ENCODE measurements at regions not wholly inside any gene's neighbourhood (a gene's known extent, or its start where the extent isn't known, plus 50 kb on each side); places are given as distances from the start of the nearest gene placed in this dataset.
"Not testable (repeated sequence)": the region's sequence is repeated elsewhere in the genome, so short reads cannot be mapped to it uniquely, and the experiment has no call there.

DNA sequence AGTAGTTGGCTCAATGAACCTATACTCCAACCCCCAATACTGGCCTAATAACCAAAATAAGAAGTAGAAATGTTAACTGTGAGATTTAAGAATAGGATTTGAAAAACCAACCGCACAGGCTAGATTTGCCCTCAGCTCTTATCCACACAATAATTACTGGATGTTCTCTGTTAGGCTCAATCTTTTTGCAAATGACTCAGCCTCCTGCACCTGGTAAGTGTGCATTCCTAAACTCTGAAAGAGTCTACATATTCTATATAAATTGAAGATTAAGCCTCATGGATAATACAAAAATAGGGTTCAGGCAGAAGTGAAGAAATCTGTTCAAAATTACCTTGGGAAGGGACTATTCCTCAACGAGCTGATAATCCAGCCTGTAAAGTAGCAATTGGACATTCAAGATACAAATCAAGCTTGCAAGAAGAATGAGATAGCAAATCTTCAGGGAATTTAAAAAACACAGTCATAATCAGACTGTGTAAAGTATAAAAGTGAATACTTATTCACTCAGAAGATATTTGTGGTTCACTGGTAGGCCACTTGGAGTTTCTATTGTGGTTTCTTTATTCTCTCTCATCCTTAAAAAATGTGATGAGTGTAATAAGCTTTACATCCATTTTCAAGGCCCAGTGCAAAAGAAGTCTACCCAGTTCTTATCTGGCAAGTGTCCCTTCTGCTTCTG is 931.9 kb upstream of the SOX9 start:
- Histone ChIP-seq H3K36me3 (ENCODE audit: control insufficient read depth in 1 of 2, insufficient read depth in 2 of 2, low read length in 1 of 2) (no peaks in the 10 kb centered on the region), H3K4me1 (ENCODE audit: control insufficient read depth in 1 of 2, insufficient read depth in 2 of 2, low read length in 2 of 2) (no peaks in the 10 kb centered on the region), H3K9me3 (ENCODE audit: control insufficient read depth, low read length) (no peaks in the 10 kb centered on the region), H3K4me3 (ENCODE audit: low read length in 2 of 2) (no peak overlapping the region), H3K27me3 (ENCODE audit: control insufficient read depth in 1 of 2, insufficient read depth in 2 of 2, low read length in 1 of 2) (no peaks in the 10 kb centered on the region), H3K27ac (ENCODE audit: low read depth in 1 of 2, low read length in 2 of 2) (no peak overlapping the region)
- intact Hi-C loops (cut with DNase I), result no loop called here
- ATAC-seq (ENCODE audit: low FRiP score) (no peak), DNase-seq (no peak)
- WGBS, 2 donors, result 57 to 66% methylated on average over 2 of the region's 2 CpGs

DNA sequence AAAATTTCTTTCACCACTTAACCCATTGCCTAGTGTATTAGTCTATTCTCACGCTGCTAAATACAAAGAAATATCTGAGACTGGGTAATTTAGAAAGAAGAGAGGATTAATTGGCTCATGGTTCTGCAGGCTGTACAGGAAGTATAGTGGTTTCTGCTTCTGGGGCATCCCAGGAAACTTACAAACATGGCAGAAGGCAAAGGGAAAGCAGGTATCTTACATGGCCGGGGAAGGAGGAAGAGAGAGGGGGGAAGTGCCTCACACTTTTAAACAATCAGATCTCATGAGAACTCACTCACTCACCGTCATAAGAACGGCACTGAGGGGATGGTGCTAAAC is 931.4 kb upstream of the SOX9 start:
- DNase-seq (no peak), ATAC-seq (ENCODE audit: low FRiP score) (no peak)
- no peaks in the 10 kb centered on the region for H3K36me3 ChIP-seq (ENCODE audit: control insufficient read depth in 1 of 2, insufficient read depth in 2 of 2, low read length in 1 of 2)
- no peak overlapping the region for H3K4me3 ChIP-seq (ENCODE audit: low read length in 2 of 2)
- intact Hi-C loops (cut with DNase I), result no loop called here
- WGBS, 2 donors, result 80 to 90% methylated on average over 4 of the region's 4 CpGs
- no peak overlapping the region for H3K27ac ChIP-seq (ENCODE audit: low read depth in 1 of 2, low read length in 2 of 2)
- H3K27me3 ChIP-seq (ENCODE audit: control insufficient read depth in 1 of 2, insufficient read depth in 2 of 2, low read length in 1 of 2), result no peaks in the 10 kb centered on the region
- H3K9me3 ChIP-seq (ENCODE audit: control insufficient read depth, low read length), result no peaks in the 10 kb centered on the region
- H3K4me1 ChIP-seq (ENCODE audit: control insufficient read depth in 1 of 2, insufficient read depth in 2 of 2, low read length in 2 of 2), result no peaks in the 10 kb centered on the region

DNA sequence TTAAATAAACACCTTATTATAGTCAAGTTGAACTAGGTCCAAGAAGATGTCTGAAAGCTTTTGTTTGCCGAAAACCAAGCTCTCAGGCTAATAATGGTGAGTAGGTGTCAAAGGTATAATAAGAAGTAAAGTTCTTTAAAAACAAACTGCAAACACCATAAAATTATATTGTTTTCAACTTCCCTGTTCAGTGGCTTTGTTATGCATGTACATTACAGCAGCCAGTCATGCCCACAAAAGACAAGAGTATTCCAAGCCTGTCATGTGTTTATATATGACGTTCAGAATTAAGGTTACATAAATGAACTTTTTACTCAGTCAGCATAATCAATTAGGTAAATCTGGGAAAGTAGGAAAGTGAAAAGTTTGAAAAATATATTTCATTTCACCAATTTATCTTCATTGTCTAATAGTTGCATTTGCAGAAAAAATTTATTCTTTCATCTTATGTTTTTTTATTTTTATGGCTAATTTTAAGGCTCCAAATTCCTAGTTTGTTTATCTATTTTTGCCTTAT is 928.7 kb upstream of the SOX9 start:
- 46 to 65% methylated on average over 2 of the region's 2 CpGs for WGBS, 2 donors
- DNase-seq, result no peak

DNA sequence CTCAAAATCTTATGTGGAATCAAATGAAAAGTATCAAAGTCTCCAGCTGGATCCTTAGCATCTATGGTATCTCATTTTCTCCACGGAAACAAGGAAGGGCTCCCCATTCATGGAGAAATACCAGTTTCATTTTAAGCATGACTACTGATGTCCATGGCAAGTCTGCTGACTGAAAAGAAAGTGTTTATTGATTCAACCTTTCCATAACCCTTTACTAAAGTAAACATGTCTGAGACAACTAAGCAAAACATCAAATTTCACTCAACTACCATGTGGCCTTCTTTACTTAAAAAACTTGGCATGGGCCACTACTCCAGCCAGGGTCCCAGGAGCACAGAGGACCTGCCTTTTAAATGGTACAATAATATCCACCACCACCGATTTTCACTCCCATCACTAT is 928.0 kb upstream of the SOX9 start:
- 11 to 30% methylated on average over 2 of the region's 2 CpGs for WGBS, 2 donors
- H3K4me3 ChIP-seq (ENCODE audit: low read length in 2 of 2), result no peak overlapping the region
- no peaks in the 10 kb centered on the region for H3K27me3 ChIP-seq (ENCODE audit: control insufficient read depth in 1 of 2, insufficient read depth in 2 of 2, low read length in 1 of 2)
- no peak overlapping the region for H3K27ac ChIP-seq (ENCODE audit: low read depth in 1 of 2, low read length in 2 of 2)
- H3K4me1 ChIP-seq (ENCODE audit: control insufficient read depth in 1 of 2, insufficient read depth in 2 of 2, low read length in 2 of 2), result no peaks in the 10 kb centered on the region
- no peaks in the 10 kb centered on the region for H3K36me3 ChIP-seq (ENCODE audit: control insufficient read depth in 1 of 2, insufficient read depth in 2 of 2, low read length in 1 of 2)
- DNase-seq (no peak), ATAC-seq (ENCODE audit: low FRiP score) (no peak)
- H3K9me3 ChIP-seq (ENCODE audit: control insufficient read depth, low read length), result no peaks in the 10 kb centered on the region
- intact Hi-C loops (cut with DNase I), result no loop called here

More for the DNA sequence above, 928.7 kb upstream of the SOX9 start:
- no peaks in the 10 kb centered on the region for H3K27me3 ChIP-seq (ENCODE audit: control insufficient read depth in 1 of 2, insufficient read depth in 2 of 2, low read length in 1 of 2)
- no peak overlapping the region for H3K4me3 ChIP-seq (ENCODE audit: low read length in 2 of 2)
- no peaks in the 10 kb centered on the region for H3K4me1 ChIP-seq (ENCODE audit: control insufficient read depth in 1 of 2, insufficient read depth in 2 of 2, low read length in 2 of 2)
- H3K36me3 ChIP-seq (ENCODE audit: control insufficient read depth in 1 of 2, insufficient read depth in 2 of 2, low read length in 1 of 2), result no peaks in the 10 kb centered on the region
- no peak for ATAC-seq (ENCODE audit: low FRiP score)
- intact Hi-C loops (cut with DNase I), result no loop called here
- H3K9me3 ChIP-seq (ENCODE audit: control insufficient read depth, low read length), result no peaks in the 10 kb centered on the region
- no peak overlapping the region for H3K27ac ChIP-seq (ENCODE audit: low read depth in 1 of 2, low read length in 2 of 2)

DNA sequence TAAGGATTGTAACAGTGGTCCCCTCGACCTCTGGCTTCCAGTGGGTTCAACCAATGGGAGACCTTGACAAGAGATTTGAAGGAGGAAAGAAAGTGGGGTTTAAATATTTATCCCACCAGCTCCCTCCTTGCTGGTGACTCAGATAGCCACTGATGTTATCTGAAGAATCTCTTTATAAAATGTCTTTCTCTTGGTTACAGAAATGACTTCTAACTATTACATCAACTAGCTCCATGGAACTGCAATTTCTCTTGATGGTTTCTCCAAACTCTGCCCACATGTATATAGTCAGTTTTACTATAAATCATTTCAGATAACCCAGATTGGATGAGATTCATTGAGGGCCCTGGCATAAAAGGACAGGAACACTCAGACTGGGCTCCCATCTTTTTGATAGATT is 920.2 kb upstream of the SOX9 start:
- intact Hi-C loops (cut with DNase I), result no loop called here
- H3K27ac ChIP-seq (ENCODE audit: low read depth in 1 of 2, low read length in 2 of 2), result no peak overlapping the region
- WGBS, 2 donors, result 42 to 47% methylated on average over 1 of the region's 1 CpG
- DNase-seq, result no peak
- no peak for ATAC-seq (ENCODE audit: low FRiP score)
- H3K9me3 ChIP-seq (ENCODE audit: control insufficient read depth, low read length), result no peaks in the 10 kb centered on the region
- no peaks in the 10 kb centered on the region for H3K27me3 ChIP-seq (ENCODE audit: control insufficient read depth in 1 of 2, insufficient read depth in 2 of 2, low read length in 1 of 2)
- H3K36me3 ChIP-seq (ENCODE audit: control insufficient read depth in 1 of 2, insufficient read depth in 2 of 2, low read length in 1 of 2), result no peaks in the 10 kb centered on the region
- H3K4me1 ChIP-seq (ENCODE audit: control insufficient read depth in 1 of 2, insufficient read depth in 2 of 2, low read length in 2 of 2), result no peaks in the 10 kb centered on the region
- no peak overlapping the region for H3K4me3 ChIP-seq (ENCODE audit: low read length in 2 of 2)

DNA sequence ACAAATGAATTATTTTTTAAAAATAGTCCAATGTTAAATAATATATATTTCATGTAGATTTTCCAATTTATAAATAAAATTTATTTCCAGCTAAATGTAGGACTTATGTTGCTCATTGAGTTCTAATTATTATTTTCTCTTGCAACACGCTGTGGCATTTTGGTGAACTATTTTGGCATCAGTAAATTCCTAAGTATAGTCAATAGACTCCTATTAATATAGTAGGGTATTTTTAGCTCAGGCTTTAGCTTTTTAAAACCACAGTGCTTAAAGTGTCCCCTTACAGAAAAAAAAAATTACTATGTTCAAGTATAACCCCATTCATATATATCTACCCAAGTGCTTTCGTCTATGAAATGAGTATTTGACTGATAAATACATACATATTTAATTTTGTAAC is 919.2 kb upstream of the SOX9 start:
- intact Hi-C loops (cut with DNase I), result no loop called here
- no peak for ATAC-seq (ENCODE audit: low FRiP score)
- Histone ChIP-seq H3K4me3 (ENCODE audit: low read length in 2 of 2) (no peak overlapping the region), H3K9me3 (ENCODE audit: control insufficient read depth, low read length) (no peaks in the 10 kb centered on the region), H3K36me3 (ENCODE audit: control insufficient read depth in 1 of 2, insufficient read depth in 2 of 2, low read length in 1 of 2) (no peaks in the 10 kb centered on the region), H3K27me3 (ENCODE audit: control insufficient read depth in 1 of 2, insufficient read depth in 2 of 2, low read length in 1 of 2) (no peaks in the 10 kb centered on the region), H3K4me1 (ENCODE audit: control insufficient read depth in 1 of 2, insufficient read depth in 2 of 2, low read length in 2 of 2) (no peaks in the 10 kb centered on the region), H3K27ac (ENCODE audit: low read depth in 1 of 2, low read length in 2 of 2) (no peak overlapping the region)
- WGBS, 2 donors, result 39 to 43% methylated on average over 2 of the region's 2 CpGs
- DNase-seq, result no peak

DNA sequence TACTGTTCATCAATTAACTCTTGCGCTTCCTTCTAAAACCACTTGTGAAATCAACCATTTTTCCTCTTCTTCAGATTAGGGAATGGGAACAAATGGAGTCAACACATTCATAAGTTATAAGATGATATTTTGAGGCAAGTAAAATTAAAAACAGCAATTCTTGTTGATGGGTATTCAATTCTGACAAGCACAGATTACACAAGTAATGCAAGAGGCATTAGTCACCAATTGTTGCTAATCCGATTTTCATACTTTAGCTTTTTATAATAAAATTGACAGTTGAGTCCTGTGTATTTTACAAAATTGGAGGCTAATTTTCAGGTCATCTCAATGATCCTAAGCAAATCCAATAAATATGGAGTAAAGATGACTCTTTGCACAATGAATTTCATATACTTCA is 918.4 kb upstream of the SOX9 start:
- Histone ChIP-seq H3K27me3 (ENCODE audit: control insufficient read depth in 1 of 2, insufficient read depth in 2 of 2, low read length in 1 of 2) (no peaks in the 10 kb centered on the region), H3K9me3 (ENCODE audit: control insufficient read depth, low read length) (no peaks in the 10 kb centered on the region), H3K4me1 (ENCODE audit: control insufficient read depth in 1 of 2, insufficient read depth in 2 of 2, low read length in 2 of 2) (no peaks in the 10 kb centered on the region), H3K4me3 (ENCODE audit: low read length in 2 of 2) (no peak overlapping the region), H3K27ac (ENCODE audit: low read depth in 1 of 2, low read length in 2 of 2) (no peak overlapping the region), H3K36me3 (ENCODE audit: control insufficient read depth in 1 of 2, insufficient read depth in 2 of 2, low read length in 1 of 2) (no peaks in the 10 kb centered on the region)
- no peak for ATAC-seq (ENCODE audit: low FRiP score)
- 93 to 95% methylated on average over 2 of the region's 2 CpGs for WGBS, 2 donors
- DNase-seq, result no peak
- intact Hi-C loops (cut with DNase I), result no loop called here

DNA sequence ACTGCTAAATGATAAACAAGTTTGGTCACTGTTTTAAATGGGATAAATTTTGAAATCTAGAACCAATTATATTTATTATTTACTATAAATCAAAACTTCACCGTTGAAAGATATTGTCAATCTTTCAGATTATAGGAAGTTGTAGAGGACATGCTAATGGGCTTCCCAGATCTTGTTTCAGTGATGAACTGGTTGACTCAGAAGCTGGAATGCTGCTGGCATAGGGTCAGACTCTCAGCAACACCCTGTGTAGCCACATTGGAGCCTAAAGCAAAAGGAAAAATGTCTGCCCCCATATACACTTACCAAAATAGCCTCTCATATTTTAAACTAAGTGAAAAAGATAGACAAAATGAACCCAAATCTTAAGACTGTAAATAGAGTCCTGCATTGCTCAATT is 916.9 kb upstream of the SOX9 start:
- intact Hi-C loops (cut with DNase I), result no loop called here
- H3K9me3 ChIP-seq (ENCODE audit: control insufficient read depth, low read length), result no peaks in the 10 kb centered on the region
- H3K4me1 ChIP-seq (ENCODE audit: control insufficient read depth in 1 of 2, insufficient read depth in 2 of 2, low read length in 2 of 2), result no peaks in the 10 kb centered on the region
- 87 to 97% methylated on average over 1 of the region's 1 CpG for WGBS, 2 donors
- H3K27me3 ChIP-seq (ENCODE audit: control insufficient read depth in 1 of 2, insufficient read depth in 2 of 2, low read length in 1 of 2), result no peaks in the 10 kb centered on the region
- H3K4me3 ChIP-seq (ENCODE audit: low read length in 2 of 2), result no peak overlapping the region
- ATAC-seq (ENCODE audit: low FRiP score) (no peak), DNase-seq (no peak)
- no peak overlapping the region for H3K27ac ChIP-seq (ENCODE audit: low read depth in 1 of 2, low read length in 2 of 2)
- H3K36me3 ChIP-seq (ENCODE audit: control insufficient read depth in 1 of 2, insufficient read depth in 2 of 2, low read length in 1 of 2), result no peaks in the 10 kb centered on the region

DNA sequence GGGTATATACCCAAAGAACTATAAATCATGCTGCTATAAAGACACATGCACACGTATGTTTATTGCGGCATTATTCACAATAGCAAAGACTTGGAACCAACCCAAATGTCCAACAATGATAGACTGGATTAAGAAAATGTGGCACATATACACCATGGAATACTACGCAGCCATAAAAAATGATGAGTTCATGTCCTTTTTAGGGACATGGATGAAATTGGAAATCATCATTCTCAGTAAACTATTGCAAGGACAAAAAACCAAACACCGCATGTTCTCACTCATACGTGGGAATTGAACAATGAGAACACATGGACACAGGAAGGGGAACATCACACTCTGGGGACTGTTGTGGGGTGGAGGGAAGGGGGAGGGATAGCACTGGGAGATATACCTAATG is 914.9 kb upstream of the SOX9 start:
- 87 to 89% methylated on average over 3 of the region's 5 CpGs for WGBS, 2 donors
- H3K4me3 ChIP-seq (ENCODE audit: low read length in 2 of 2); H3K4me1 ChIP-seq (ENCODE audit: control insufficient read depth in 1 of 2, insufficient read depth in 2 of 2, low read length in 2 of 2); H3K36me3 ChIP-seq (ENCODE audit: control insufficient read depth in 1 of 2, insufficient read depth in 2 of 2, low read length in 1 of 2); H3K27me3 ChIP-seq (ENCODE audit: control insufficient read depth in 1 of 2, insufficient read depth in 2 of 2, low read length in 1 of 2); ATAC-seq (ENCODE audit: low FRiP score); intact Hi-C loops (cut with DNase I); H3K27ac ChIP-seq (ENCODE audit: low read depth in 1 of 2, low read length in 2 of 2); H3K9me3 ChIP-seq (ENCODE audit: control insufficient read depth, low read length); DNase-seq: not testable (repeated sequence)
